Pulmonary artery endothelial cell (primary cell): ENCODE measurements at regions not wholly inside any gene's neighbourhood (a gene's known extent, or its start where the extent isn't known, plus 50 kb on each side); places are given as distances from the start of the nearest gene placed in this dataset.
"Not testable (repeated sequence)": the region's sequence is repeated elsewhere in the genome, so short reads cannot be mapped to it uniquely, and the experiment has no call there.

Experiments used
- DNase-seq: peaks from one replicate; pipeline ENCODE4 v3.0.0-alpha.2; 2011; ENCODE audit warnings: low read depth, low spot score

DNA sequence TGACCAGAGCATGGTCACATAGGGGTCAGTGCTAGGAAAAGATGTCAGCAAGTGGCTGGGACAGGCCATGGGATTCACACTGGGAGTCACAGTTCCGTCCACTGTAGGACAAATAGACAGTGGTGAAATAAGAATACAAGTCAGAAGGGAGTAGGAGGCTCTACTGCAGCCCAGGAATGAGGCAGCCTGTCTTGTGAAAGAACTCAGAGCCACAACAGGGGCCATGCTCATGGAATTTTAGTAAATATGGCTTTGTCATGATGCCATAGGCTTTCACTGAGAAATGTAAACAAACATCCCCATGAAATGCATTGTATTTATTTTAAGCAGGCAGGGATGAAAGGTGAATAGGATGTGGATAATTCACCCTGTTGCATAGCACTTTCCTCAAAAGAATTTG is 504.3 kb downstream of the SOX11 start:
- DNase-seq: no peak

DNA sequence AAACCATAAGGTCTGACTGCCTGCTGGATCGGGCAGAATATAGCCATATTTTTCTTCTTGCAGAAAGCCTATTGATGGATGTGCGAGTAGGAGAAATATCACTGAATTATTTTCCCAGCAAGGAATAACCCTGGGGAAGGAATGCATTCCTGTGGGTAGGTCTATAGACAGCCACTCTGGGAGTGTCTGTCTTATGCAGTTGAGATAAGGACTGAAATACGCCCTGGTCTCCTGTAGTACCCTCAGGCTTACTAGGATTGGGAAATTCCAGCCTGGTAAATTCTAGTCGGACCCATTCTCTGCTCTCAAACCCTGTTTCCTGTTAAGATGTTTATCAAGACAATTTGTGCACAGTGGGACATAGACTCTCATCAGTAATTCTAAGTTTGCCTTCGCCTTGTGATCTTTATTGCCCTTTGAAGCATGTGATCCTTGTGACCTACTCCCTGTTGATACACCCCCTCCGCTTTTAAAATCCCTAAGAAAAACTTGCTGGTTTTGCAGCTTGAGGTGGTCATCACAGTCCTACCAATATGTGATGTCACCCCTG is 506.3 kb downstream of the SOX11 start:
- DNase-seq: not testable (repeated sequence)

DNA sequence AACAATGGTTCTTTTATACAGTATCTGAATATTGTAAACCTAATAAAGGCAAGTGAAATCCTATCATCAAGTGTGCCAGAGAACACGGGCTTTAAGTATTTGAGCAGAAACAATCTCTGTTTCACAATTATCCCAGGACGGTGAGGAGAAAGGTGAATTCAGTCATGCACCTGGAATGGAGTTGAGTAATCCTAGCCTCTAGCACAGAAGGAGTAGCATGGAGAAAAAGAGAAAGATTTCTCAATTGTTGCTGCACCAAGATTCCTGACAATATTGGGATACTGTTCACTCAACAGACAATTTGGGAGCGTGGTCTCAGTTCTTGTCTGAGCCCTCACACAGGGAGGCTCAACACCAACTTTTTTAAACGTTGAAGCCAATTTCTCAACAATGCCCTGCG is 510.6 kb downstream of the SOX11 start:
- DNase-seq: no peak

DNA sequence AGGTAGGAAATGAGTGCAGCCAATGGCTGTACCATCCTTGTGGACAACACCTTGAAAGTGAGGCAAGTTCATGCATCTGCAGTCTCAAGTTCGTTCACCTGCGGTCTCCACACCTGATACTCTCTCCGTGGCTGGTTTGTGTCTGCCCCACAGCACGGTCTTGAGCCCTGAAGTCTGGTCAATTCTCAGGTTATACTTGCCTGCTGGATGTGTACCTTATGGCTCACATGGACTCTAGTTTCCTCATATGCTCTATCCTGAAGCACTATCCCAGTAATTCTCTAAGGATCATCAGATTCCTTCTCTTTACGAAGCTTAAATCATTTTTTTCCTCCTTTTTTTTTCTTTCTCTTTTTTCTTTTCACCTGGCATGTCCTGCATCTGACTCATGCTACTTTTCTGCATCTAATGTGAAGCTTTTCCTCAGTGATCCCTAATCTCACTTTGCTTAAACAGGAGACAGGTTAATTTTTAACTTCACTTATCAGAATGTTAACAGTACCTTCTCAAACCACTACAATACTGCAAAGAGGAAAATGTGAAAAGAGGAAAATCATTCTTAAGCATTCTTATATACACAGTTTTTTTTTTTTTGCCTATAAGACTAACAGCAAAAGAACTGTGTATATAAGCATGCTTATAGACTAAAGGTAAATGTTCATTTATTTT is 511.2 kb downstream of the SOX11 start:
- DNase-seq: no peak

DNA sequence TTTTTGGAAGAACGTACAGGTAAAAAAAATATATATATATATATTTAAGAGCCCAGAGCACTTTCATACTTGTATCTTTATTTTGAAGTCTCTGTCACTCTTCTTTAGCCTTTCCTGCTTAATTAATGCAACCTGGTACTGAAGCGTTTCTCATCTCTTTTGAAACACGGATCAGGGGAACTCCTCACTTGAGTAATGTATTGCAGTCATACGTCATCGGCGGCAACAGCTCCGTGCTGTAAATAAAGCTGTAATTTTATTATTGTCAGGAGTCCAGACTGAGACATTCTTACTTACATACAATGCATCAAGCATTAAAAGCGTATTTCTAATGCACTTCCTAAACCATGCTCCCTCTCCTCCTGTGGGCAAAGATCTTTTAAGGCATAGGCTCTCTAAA is 514.7 kb downstream of the SOX11 start:
- DNase-seq: no peak

DNA sequence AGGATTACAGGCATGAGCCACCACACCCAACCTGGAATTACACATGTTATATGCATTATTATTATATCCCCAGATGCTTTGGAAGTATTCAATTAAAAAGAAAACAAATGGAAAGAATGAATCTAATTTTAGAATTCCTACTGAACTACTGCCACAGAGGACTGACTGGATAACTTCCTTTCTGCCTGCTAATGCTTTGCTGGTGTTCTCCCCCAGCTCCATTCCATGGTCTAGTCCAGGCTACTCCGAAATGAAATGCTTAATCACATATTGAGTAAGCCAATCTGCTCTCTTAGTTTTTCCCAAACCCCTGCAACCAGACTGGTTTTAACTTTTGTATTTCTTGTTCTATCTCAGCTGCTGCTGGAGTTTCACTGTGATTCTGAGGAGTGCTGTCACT is 519.1 kb downstream of the SOX11 start:
- no peak for DNase-seq

DNA sequence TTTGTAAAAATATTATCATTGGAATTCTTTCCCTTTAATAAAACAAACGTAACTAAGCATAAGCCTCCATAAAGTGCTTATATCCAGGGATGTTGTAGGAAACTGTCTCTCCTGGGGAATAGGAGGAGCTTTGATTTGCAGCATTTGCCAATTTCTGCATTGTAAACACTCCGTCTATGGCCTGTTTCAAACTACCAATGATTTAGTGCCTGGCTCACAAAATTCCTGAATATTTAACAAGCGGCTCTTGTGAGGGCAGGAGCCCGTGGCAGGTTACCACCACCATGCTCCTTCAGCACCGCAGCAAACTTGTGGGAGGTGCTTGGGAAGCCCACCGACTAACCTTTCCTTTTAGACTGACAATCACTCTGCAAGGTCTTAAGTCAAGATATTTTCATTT is 520.3 kb downstream of the SOX11 start:
- DNase-seq: no peak

GRCh38 chr2:6213056-6213780 is 521.0 kb downstream of the SOX11 start:
- no peak for DNase-seq

DNA sequence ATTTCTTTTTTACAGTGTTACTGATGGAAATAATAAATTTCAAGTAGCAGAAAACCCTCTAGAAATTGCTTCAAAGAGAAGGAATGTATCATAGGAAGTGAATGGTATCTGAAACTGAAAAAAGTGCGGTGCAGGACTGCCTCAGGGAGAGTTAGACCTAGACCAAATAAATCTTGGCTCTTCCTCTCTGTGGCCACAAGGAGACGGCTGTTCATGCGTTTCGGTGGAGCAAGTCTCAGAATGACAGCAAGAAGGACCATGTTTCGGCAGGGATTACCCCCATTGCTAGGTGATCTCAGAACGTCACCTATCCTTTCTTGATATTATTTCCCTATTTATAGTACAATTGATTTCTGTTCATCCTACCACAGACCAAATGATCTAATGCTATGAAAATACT is 522.3 kb downstream of the SOX11 start:
- no peak for DNase-seq

- no peak for DNase-seq
These were observed 522.9 kb downstream of the SOX11 start for GRCh38 chr2:6215053-6215452.

DNA sequence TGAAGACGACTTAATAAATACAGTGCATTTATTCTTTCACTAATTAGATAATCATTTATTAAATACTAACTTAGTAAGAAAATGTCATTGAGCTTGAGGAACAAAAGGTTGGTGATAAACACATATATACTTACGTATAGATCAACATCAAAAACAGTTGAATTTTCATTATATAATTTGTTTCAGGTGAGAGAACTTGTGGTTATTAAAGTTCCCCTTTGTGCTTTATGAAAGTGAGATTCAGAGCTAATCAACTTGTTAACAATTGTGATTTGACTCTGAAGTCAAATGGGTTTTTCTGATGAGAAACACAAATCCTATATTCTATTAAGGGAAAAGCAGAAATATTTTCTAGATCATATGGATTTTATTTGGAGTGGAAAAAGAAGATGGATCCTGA is 524.0 kb downstream of the SOX11 start:
- no peak for DNase-seq

GRCh38 chr2:6218926-6219325 is 526.7 kb downstream of the SOX11 start:
- DNase-seq: no peak

- DNase-seq: no peak
These were observed 527.7 kb downstream of the SOX11 start for GRCh38 chr2:6219906-6220305.

- DNase-seq: no peak
These were observed 530.1 kb downstream of the SOX11 start for GRCh38 chr2:6222296-6222695.

- DNase-seq: no peak
These were observed 532.1 kb downstream of the SOX11 start for GRCh38 chr2:6224267-6224666.

- no peak for DNase-seq
These were observed 536.1 kb downstream of the SOX11 start for GRCh38 chr2:6228251-6228650.

DNA sequence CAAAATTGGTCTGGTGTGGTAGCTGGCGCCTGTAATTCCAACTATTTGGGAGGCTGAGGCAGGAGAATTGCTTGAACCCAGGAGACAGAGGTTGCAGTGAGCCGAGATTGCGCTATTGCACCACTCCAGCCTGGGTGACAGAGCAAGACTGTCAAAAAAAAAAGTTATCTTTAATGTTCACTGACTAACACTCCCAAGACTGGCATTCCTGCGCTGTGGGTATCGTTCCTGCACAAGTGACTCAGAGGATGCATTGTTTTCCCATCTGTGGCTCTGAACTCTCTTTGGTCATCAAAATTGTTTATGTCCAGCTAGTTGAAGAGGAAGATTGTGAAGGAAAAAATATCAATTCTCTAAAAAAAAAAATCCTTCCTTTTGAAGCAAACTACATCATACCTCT is 539.0 kb downstream of the SOX11 start:
- DNase-seq: no peak

GRCh38 chr2:6233993-6234392 is 541.8 kb downstream of the SOX11 start:
- DNase-seq: no peak

DNA sequence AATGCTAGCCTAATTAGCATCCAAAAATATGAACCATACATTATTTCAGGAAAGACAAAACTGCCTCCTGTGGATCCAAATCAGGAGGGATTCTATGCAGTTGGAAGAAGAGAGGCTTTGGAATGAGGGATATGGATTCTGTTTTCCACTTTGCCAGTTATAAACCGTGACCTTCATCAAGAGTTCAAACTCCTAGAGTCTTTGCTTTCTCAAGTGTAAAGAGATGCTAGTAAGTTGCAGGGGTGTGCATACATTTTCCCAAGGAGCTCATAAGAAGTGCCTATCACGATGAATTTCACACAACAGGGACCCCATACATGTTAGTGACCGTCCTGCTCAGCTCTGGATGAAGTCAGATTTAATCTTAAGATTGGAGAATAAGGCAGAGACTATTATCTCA is 542.5 kb downstream of the SOX11 start:
- DNase-seq: no peak

- DNase-seq: no peak
These were observed 544.1 kb downstream of the SOX11 start for GRCh38 chr2:6236317-6236716.

- DNase-seq: no peak
These were observed 545.0 kb downstream of the SOX11 start for GRCh38 chr2:6237039-6237660.

DNA sequence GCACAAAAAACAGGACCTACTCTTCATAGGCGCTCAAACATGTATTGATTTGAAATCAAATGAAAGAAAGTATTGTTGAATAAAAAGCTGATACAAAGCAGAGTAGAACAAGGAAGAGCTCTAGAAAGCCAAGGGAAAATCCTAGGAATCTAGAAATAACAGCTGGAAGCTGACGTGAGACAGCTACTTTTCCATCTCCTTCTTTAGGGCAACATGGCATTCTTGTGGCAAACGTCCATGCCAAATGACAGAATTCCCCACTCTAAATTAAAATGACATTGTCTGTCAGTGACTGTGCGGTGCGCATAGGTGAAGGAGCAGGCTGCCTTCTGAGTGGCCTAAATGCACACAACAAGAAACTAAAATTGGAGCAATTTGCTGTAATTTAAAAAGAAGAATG is 557.4 kb downstream of the SOX11 start:
- no peak for DNase-seq

DNA sequence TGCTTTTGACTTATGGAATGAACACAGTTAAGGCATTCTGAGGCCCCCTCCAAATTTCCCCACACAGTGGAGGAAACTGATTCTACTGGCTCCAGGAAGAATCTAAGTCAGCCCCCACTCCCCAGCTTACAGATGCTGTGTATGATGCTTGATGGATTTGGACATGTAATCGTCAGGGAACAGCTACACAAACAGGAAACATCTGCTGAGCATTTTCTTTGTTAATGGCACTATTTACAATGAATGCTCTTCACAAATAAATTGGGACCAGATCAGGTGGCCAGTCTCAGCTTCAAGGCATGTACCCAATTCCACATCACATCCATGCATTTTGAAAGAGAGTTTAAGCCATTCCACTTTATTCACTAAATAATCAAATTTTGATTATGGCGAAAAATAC is 562.3 kb downstream of the SOX11 start:
- DNase-seq: no peak
